GM18505 (cell line): ENCODE measurements at regions not wholly inside any gene's neighbourhood (a gene's known extent, or its start where the extent isn't known, plus 50 kb on each side); places are given as distances from the start of the nearest gene placed in this dataset.

Experiments used
- ATAC-seq: cut with Tn5 transposase; IDR thresholded peaks from one replicate; pipeline ENCODE4 v1.9.1; 2021; ENCODE audit not compliant: unreplicated experiment
- POLR2A ChIP-seq: IDR thresholded peaks from 4 replicates; pipeline ENCODE4 v1.6.1; 2011; ENCODE audit warnings: borderline replicate concordance; ENCODE audit not compliant: insufficient read depth, insufficient read length; ENCODE audit errors: extremely low read depth

DNA sequence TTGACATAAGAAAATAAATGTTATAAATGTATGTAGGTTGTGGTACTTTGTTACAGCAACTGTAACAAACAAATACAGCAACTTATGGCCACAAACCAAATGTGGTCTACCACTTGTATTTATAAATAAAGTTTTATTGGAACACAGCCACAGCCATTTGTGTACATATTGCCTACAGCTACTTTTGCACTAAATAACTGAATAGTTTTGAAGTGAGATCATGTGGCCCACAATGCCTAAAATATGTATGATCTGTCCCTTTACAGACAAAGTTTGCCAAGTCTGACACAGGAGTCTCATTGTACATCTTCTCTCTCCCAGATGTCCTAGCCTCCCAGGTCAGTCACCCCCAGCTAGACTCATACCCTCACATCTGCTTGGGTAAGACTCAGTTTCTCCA lies 283.6 kb upstream of the PRDM9 start:
- ATAC-seq: no peak
- TF ChIP-seq POLR2A: no peak

DNA sequence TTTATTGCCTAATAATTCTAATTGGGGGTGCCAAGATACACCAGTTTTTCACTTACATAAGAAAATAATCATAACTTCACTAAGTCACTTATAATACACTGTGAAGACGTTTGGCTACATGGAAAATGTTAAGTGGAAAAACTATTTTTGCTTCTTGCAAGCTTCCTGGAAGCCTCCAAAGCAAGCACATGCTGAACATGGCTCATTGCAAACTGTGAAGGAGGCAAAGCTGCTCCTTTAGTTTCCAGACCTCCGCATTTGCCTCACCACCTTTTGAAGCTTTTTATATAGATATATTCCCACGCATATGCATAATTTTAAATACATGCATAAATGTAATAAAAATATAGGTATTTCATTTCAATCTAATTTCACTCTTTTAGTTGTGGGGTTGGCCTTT lies 285.6 kb upstream of the PRDM9 start:
- no peak for ATAC-seq
- TF ChIP-seq POLR2A: no peak

DNA sequence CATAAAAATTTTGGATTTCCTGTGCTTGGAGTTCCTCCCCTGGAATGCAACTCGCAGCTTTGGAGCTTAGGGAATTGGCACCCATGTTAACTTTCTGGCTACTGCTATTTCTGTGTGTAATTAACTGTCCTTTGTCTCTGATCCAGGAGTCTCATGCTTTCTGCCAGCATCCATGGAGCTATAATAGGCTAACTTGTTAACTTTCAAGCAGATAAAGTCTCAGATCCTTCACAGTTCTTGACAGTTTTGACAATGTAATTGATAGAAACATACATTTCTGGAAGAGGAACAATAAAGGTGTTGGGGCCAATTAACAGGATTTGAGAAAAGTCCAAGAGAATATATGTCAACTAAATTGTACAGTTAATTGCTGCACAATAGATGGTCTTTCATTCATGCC lies 290.2 kb upstream of the PRDM9 start:
- no peak for ATAC-seq
- TF ChIP-seq POLR2A: no peak

- ATAC-seq: no peak
- no peak for TF ChIP-seq POLR2A
Measured at GRCh38 chr5:23216345-23216744, 291.1 kb upstream of the PRDM9 start.

DNA sequence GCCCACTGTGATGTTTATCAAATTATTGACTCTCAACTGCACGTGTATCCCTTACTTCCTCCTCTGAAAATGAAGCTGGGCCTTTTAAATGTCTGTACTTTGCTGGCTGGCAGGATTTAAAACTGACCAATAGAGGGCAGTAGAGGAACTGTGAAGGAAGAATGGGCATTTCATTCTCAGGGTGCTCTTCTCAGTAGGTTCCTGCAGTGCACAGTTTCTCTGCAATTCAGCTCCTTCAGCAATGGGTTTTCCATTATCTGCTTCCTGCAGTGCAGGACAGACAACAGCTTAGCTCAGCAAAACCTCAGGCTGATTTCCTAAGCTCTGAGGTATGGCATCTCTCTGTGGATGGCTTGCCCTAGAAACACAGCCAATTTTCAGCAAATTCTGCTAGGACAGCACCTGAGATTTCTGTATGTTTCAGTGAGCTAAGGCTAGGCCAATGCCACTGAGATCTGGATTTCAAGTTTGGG lies 298.4 kb upstream of the PRDM9 start:
- peak; percentile 86 for ATAC-seq
- no peak for TF ChIP-seq POLR2A

GRCh38 chr5:23204111-23204510 lies 303.3 kb upstream of the PRDM9 start:
- no peak for TF ChIP-seq POLR2A
- no peak for ATAC-seq

- ATAC-seq: no peak
- no peak for TF ChIP-seq POLR2A
Measured at GRCh38 chr5:23169660-23170416, 316.7 kb upstream of the CDH12 start.

DNA sequence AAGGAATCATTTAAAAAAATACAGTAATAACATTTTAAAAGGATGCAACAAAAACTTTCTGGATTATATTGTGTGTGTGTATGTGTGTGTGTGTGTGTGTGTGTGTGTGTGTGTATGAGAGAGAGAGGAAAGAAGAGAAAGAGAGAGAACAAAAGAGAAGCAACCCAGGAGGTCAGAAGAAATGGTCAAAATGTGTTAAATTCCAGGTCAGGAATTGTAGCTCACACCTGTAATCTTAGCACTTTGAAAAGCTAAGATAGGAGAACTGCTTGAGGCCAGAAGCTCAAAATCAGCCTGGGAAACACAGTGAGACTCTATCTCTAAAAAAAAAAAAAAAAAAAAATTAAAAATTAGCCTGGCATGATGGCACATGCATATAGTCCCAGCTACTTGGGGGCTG lies 311.8 kb upstream of the CDH12 start:
- TF ChIP-seq POLR2A: no peak
- ATAC-seq: no peak

DNA sequence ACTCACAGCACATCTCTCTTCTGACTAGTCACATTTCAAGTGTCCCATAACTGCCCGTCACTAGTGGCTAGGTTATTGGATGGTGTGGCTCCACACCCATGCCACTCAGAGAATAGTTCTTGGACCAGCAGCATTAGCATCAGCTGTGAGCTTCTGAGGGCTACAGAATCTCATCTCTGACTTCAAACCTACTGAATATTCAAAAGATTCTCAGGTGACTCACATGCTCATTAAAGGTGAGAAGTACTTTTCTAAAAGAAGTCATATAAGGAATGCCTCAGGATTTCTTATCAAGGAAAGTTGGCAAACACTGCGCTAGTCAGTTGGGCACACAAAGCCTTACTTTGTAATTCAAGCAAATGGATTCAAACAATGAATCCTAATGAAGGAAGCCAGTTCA lies 305.0 kb upstream of the CDH12 start:
- no peak for TF ChIP-seq POLR2A
- no peak for ATAC-seq

- ATAC-seq: no peak
- no peak for TF ChIP-seq POLR2A
Measured at GRCh38 chr5:23157716-23158115, 304.6 kb upstream of the CDH12 start.

DNA sequence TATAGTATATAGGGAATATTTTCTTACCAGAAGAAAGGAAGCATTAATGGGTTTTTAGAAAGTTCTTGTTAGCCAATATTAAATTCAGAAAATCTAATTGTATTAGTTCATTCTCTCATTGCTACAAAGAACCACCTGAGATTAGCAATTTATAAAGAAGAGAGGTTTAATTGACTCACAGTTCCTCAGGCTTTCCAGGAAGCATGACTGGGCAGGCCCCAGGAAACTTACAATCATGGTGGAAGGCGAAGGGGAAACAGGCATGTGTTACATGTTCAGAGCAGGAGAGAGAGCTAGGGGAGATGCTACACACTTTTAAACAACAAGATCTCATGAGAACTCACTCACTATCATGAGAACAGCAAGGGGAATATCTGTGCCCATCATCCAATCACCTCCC lies 304.0 kb upstream of the CDH12 start:
- ATAC-seq: no peak
- no peak for TF ChIP-seq POLR2A

- TF ChIP-seq POLR2A: no peak
- no peak for ATAC-seq
Measured at GRCh38 chr5:23147625-23148024, 294.5 kb upstream of the CDH12 start.

DNA sequence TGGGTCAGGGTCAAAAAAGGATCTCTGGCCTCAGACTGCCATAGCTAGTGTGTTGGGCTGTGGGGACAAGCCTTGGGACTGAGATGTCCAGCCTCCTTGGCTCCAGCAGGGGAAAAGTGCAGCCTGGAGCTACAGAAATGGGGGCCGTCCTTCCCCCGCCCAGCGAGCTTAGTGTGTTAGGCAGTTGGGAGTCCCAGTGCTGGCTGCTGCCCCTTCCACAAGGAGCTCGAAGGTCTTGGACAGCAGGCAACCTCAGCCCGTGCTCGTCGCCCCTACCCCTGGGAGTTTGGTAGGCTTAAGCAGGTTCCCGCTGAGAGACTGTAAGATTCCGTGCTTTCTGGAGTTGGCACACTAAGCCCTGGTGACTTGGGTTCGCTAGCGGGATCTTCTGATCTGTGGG lies 293.0 kb upstream of the CDH12 start:
- TF ChIP-seq POLR2A: no peak
- no peak for ATAC-seq

DNA sequence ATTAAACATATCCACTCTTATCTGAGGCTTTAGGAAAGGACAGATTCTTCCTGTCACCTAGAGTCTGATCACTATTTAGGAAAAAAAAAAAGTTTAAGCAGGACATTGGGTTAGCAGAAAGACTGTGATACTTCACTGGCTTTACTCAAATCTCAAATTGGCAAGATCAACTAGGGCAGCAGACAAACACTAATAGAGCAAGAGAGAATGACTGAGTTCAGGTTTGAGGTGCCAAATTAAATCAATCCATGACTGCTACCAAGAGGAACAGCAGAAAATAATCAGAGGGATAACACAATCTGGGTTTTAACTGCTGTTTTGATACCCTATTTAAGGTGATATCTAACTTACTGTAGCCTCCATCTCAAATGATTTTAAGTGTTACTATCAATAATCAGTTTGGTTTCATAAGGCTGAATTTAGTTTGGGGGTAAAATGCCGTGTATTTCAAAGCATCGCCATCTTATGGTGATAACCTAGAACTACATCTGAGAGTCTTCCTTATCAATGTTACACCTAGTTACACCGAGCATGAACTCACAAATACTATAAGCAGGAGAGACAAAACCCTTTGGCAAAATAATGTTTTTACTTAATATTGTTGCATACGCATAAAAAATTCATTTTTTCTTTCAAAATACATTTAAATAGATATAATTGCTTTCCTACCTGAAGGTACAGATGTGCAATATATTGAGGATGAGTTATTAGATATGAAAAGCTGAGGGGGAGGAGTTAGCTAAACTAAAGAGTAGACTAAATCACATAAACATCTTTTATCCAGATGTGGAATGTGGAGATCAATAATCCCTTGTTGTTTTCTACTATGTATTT lies 286.4 kb upstream of the CDH12 start:
- ATAC-seq: no peak
- TF ChIP-seq POLR2A: no peak
